K562 (cell line): ENCODE measurements at regions not wholly inside any gene's neighbourhood (a gene's known extent, or its start where the extent isn't known, plus 50 kb on each side); places are given as distances from the start of the nearest gene placed in this dataset.
"Not testable (repeated sequence)": the region's sequence is repeated elsewhere in the genome, so short reads cannot be mapped to it uniquely, and the experiment has no call there.

ENCODE experiments used
- CTCF ChIP-seq, 3 experiments: IDR thresholded peaks in 2 of 3; conservative IDR thresholded peaks in 1 of 3; 2 replicates each; pipeline ENCODE4 v1.5.1; 2011 to 2012; ENCODE audit warnings: low read length in 3 of 3, mild to moderate bottlenecking in 3 of 3, control low read depth in 2 of 3, improper control_type of control experiment in 1 of 3, inconsistent platforms in 1 of 3, low read depth in 1 of 3, mixed read lengths in 1 of 3, moderate library complexity in 1 of 3; ENCODE audit not compliant: insufficient read depth in 2 of 3
- DPF2 ChIP-seq: fragments of 450-650 bp; IDR thresholded peaks from 2 replicates; pipeline ENCODE4 v1.6.1; 2016
- EHMT2 ChIP-seq: fragments of 450-650 bp; IDR thresholded peaks from 2 replicates; pipeline ENCODE4 v1.6.1; 2018; ENCODE audit warnings: antibody characterized with exemption
- FOXP1 ChIP-seq: sonication (generic); formaldehyde crosslinking; IDR thresholded peaks from 2 replicates; pipeline ENCODE4 v1.8.0; 2022; ENCODE audit warnings: mild to moderate bottlenecking, missing genetic modification reagents
- HES1 ChIP-seq: fragments of 450-650 bp; IDR thresholded peaks from 2 replicates; pipeline ENCODE4 v1.6.1; 2016; ENCODE audit warnings: low read depth, mild to moderate bottlenecking, moderate library complexity
- HNRNPK ChIP-seq: fragments of 200-400 bp; formaldehyde crosslinking; IDR thresholded peaks from one replicate; pipeline ENCODE4 v1.6.1; 2018; ENCODE audit warnings: mild to moderate bottlenecking, low read depth, low read length; ENCODE audit not compliant: poor library complexity, severe bottlenecking
- MAFF ChIP-seq: IDR thresholded peaks from 2 replicates; pipeline ENCODE4 v1.6.1; 2012; ENCODE audit warnings: low read length, improper control_type of control experiment
- MECOM ChIP-seq: fragments of 250-450 bp; sonication (Bioruptor Pico); IDR thresholded peaks from 2 replicates; pipeline ENCODE4 v1.8.0; 2022; ENCODE audit warnings: inconsistent platforms
- POLR2AphosphoS5 ChIP-seq: IDR thresholded peaks from 2 replicates; pipeline ENCODE4 v1.6.1; 2011; ENCODE audit warnings: mild to moderate bottlenecking, low read depth, low read length, moderate library complexity; ENCODE audit not compliant: control insufficient read depth, insufficient read depth
- TGIF2 ChIP-seq: sonication (generic); formaldehyde crosslinking; IDR thresholded peaks from 2 replicates; pipeline ENCODE4 v1.8.1; 2022; ENCODE audit warnings: mild to moderate bottlenecking, missing genetic modification reagents, moderate library complexity
- ZNF280B ChIP-seq: fragments of 250-450 bp; sonication (Bioruptor Pico); IDR thresholded peaks from 2 replicates; pipeline ENCODE4 v1.5.1; 2021; ENCODE audit warnings: mild to moderate bottlenecking
- ZNF282 ChIP-seq: sonication (generic); formaldehyde crosslinking; IDR thresholded peaks from 2 replicates; pipeline ENCODE4 v1.8.1; 2023; ENCODE audit warnings: missing genetic modification reagents

- TF ChIP-seq EHMT2; ZNF282 (CRISPR knock-in tag); HES1; POLR2AphosphoS5; FOXP1 (CRISPR knock-in tag); HNRNPK; DPF2; TGIF2 (CRISPR knock-in tag); MECOM; MAFF; CTCF (IDR thresholded peaks at IDR 0.05 in 2 of 3, conservative IDR thresholded peaks at IDR 0.05 in 1 of 3; ENCODE audit: insufficient read depth in 2 of 3, low read depth in 1 of 3, low read length in 3 of 3); ZNF280B (CRISPR knock-in tag): not testable (repeated sequence)
Measured at GRCh38 chr1:145188869-145189542, 53.0 kb downstream of the PPIAL4D start.
